AG04449 (cell line): ENCODE measurements at regions not wholly inside any gene's neighbourhood (a gene's known extent, or its start where the extent isn't known, plus 50 kb on each side); places are given as distances from the start of the nearest gene placed in this dataset.

Experiments used
- CTCF ChIA-PET: fragments of 350-600 bp; formaldehyde crosslinking; extraction: SDS; loops from one replicate; lab custom pipeline; 2021; ENCODE audit warnings: antibody characterized with exemption; lab: Yijun Ruan, JAX
- POLR2A ChIA-PET: fragments of 400-600, 350-600 bp; formaldehyde crosslinking; extraction: SDS; loops from one replicate; lab custom pipeline; 2020; ENCODE audit warnings: antibody characterized with exemption, inconsistent platforms; lab: Yijun Ruan, JAX
- DNase-seq: peaks from one replicate; pipeline ENCODE4 v3.0.0-alpha.2; 2010; ENCODE audit warnings: low read depth, low spot score
- H3K4me3 ChIP-seq: 2 replicates; pipeline ENCODE4 v1.5.1; 2011; ENCODE audit warnings: low read depth, mild to moderate bottlenecking, control low read depth, low read length
- CTCF ChIP-seq: IDR thresholded peaks from one replicate; pipeline ENCODE4 v1.5.1; 2011; ENCODE audit warnings: mild to moderate bottlenecking, moderate library complexity, low read length, control low read depth, inconsistent platforms; ENCODE audit not compliant: insufficient read depth; ENCODE audit errors: missing control alignments

GRCh38 chr1:234715252-234716014 lies 105.5 kb upstream of the IRF2BP2 start:
- ChIA-PET CTCF (interaction anchor here (0.8 to 1.2 kb wide), 5 partner anchors 23 to 389 kb away, joined by 3 read pairs; no protein-coding TSS in a partner anchor), POLR2A (no interaction called here)
- H3K4me3 ChIP-seq, result no peak overlapping the region
- no peak for DNase-seq
- TF ChIP-seq CTCF, result no peak

GRCh38 chr1:234713859-234714258 lies 103.9 kb upstream of the IRF2BP2 start:
- DNase-seq, result no peak
- POLR2A ChIA-PET, result no interaction called here
- TF ChIP-seq CTCF, result no peak
- H3K4me3 ChIP-seq, result no peak overlapping the region
- CTCF ChIA-PET, result interaction anchor here (1.0 to 1.2 kb wide), 2 partner anchors 22 to 224 kb away, joined by 3 read pairs; no protein-coding TSS in a partner anchor

GRCh38 chr1:234713440-234713839 lies 103.5 kb upstream of the IRF2BP2 start:
- CTCF ChIA-PET, result interaction anchor here (1.0 to 1.1 kb wide), 2 partner anchors 9 to 22 kb away, joined by 3 read pairs; no protein-coding TSS in a partner anchor

GRCh38 chr1:234712891-234713305 lies 102.9 kb upstream of the IRF2BP2 start:
- no peak for TF ChIP-seq CTCF
- no peak overlapping the region for H3K4me3 ChIP-seq
- DNase-seq, result no peak
- CTCF ChIA-PET, result interaction anchor here (1.0 to 1.1 kb wide), 2 partner anchors 9 to 21 kb away, joined by 3 read pairs; no protein-coding TSS in a partner anchor
- POLR2A ChIA-PET, result no interaction called here

More at GRCh38 chr1:234713440-234713839, 103.5 kb upstream of the IRF2BP2 start:
- H3K4me3 ChIP-seq, result no peak overlapping the region
- no peak for DNase-seq
- no peak for TF ChIP-seq CTCF
- POLR2A ChIA-PET, result no interaction called here

GRCh38 chr1:234710936-234711724 lies 101.2 kb upstream of the IRF2BP2 start:
- DNase-seq, result no peak
- POLR2A ChIA-PET, result no interaction called here
- CTCF ChIA-PET, result interaction anchor here (1.0 to 1.6 kb wide), 3 partner anchors 9 to 52 kb away, joined by 3 to 4 read pairs (median 3); no protein-coding TSS in a partner anchor
- no peak overlapping the region for H3K4me3 ChIP-seq
- TF ChIP-seq CTCF, result no peak
